PC-3 (cell line): ENCODE measurements at regions not wholly inside any gene's neighbourhood (a gene's known extent, or its start where the extent isn't known, plus 50 kb on each side); places are given as distances from the start of the nearest gene placed in this dataset.

Experiments
- CTCF ChIP-seq: fragments of 300-600 bp; sonication (generic); conservative IDR thresholded peaks from 2 replicates; pipeline ENCODE4 v1.5.1; 2017; ENCODE audit warnings: antibody characterized with exemption, low read depth, mild to moderate bottlenecking, low read length
- EZH2 ChIP-seq: fragments of 300-600 bp; sonication (generic); IDR thresholded peaks from one replicate; pipeline ENCODE4 v1.6.1; 2017; ENCODE audit warnings: antibody characterized with exemption, mild to moderate bottlenecking, low read length; ENCODE audit not compliant: unreplicated experiment
- EZH2phosphoT487 ChIP-seq: fragments of 300-600 bp; sonication (generic); IDR thresholded peaks from 2 replicates; pipeline ENCODE4 v1.6.1; 2018; ENCODE audit warnings: mild to moderate bottlenecking, antibody characterized with exemption, low read length, borderline replicate concordance

- no peak for TF ChIP-seq EZH2
- TF ChIP-seq EZH2phosphoT487, result no peak
- no peak for TF ChIP-seq CTCF
These were observed 284.3 kb upstream of the LRATD1 start for GRCh38 chr2:14348247-14348646.
